CD4-positive, alpha-beta T cell treated with Interleukin-2 at 100 ng/mL for 4 hours (primary cell): ENCODE measurements at regions not wholly inside any gene's neighbourhood (a gene's known extent, or its start where the extent isn't known, plus 50 kb on each side); places are given as distances from the start of the nearest gene placed in this dataset.
"Not testable (repeated sequence)": the region's sequence is repeated elsewhere in the genome, so short reads cannot be mapped to it uniquely, and the experiment has no call there.

Source experiments
- DNase-seq: peaks from one replicate; pipeline ENCODE4 v3.0.0-alpha.2; 2020; ENCODE audit warnings: low spot score

- DNase-seq, result no peak
These were observed 152.3 kb upstream of the MYRIP start for GRCh38 chr3:39657075-39657474.

GRCh38 chr3:39657775-39658174, 151.6 kb upstream of the MYRIP start:
- DNase-seq, result no peak

- no peak for DNase-seq
These were observed 144.5 kb upstream of the MYRIP start for GRCh38 chr3:39664931-39665330.

- DNase-seq, result no peak
These were observed 144.0 kb upstream of the MYRIP start for GRCh38 chr3:39665441-39665840.

- DNase-seq, result no peak
These were observed 141.0 kb upstream of the MYRIP start for GRCh38 chr3:39668420-39668819.

GRCh38 chr3:39671116-39671515, 138.3 kb upstream of the MYRIP start:
- DNase-seq, result no peak

- no peak for DNase-seq
These were observed 137.8 kb upstream of the MYRIP start for GRCh38 chr3:39671600-39671999.

GRCh38 chr3:39705351-39705900, 104.0 kb upstream of the MYRIP start:
- no peak for DNase-seq

GRCh38 chr3:39707314-39707909, 102.0 kb upstream of the MYRIP start:
- peak; percentile 15 for DNase-seq

GRCh38 chr3:39712413-39713048, 96.9 kb upstream of the MYRIP start:
- DNase-seq, result no peak

GRCh38 chr3:39713341-39713740, 96.1 kb upstream of the MYRIP start:
- DNase-seq, result not testable (repeated sequence)

- DNase-seq, result no peak
These were observed 92.6 kb upstream of the MYRIP start for GRCh38 chr3:39716849-39717248.

- no peak for DNase-seq
These were observed 90.5 kb upstream of the MYRIP start for GRCh38 chr3:39718674-39719595.

GRCh38 chr3:39721076-39721475, 88.3 kb upstream of the MYRIP start:
- DNase-seq, result no peak

GRCh38 chr3:39724233-39724846, 85.1 kb upstream of the MYRIP start:
- no peak for DNase-seq

- no peak for DNase-seq
These were observed 84.1 kb upstream of the MYRIP start for GRCh38 chr3:39725321-39725720.

- DNase-seq, result no peak
These were observed 82.0 kb upstream of the MYRIP start for GRCh38 chr3:39727415-39727814.

- no peak for DNase-seq
These were observed 75.6 kb upstream of the MYRIP start for GRCh38 chr3:39733804-39734203.

GRCh38 chr3:39739658-39740057, 69.8 kb upstream of the MYRIP start:
- DNase-seq, result not testable (repeated sequence)

GRCh38 chr3:39744746-39745145, 64.7 kb upstream of the MYRIP start:
- no peak for DNase-seq

- no peak for DNase-seq
These were observed 61.4 kb upstream of the MYRIP start for GRCh38 chr3:39748002-39748401.

- no peak for DNase-seq
These were observed 60.6 kb upstream of the MYRIP start for GRCh38 chr3:39748763-39749162.
